GM13977 (cell line): ENCODE measurements at regions not wholly inside any gene's neighbourhood (a gene's known extent, or its start where the extent isn't known, plus 50 kb on each side); places are given as distances from the start of the nearest gene placed in this dataset.

Experiments
- DNase-seq: peaks from one replicate; pipeline ENCODE4 v3.0.0; 2012; ENCODE audit warnings: low spot score
- in situ Hi-C: fragments of 300-500 bp; cut with MboI; formaldehyde crosslinking; loops from one replicate; pipeline ENCODE4 v1.12.0; 2022; ENCODE audit warnings: low sequenced_read_pairs, low pct_unique_long_range_greater_than_20kb, mixed read lengths, inconsistent platforms; ENCODE audit not compliant: unreplicated experiment
- TF ChIP-seq, protein P1 (sequence below): IDR thresholded peaks from 2 replicates; pipeline ENCODE4 v1.5.1; 2012; ENCODE audit warnings: mild to moderate bottlenecking, control low read depth; ENCODE audit not compliant: insufficient read depth; ENCODE audit errors: extremely low read depth, missing control alignments

DNA sequence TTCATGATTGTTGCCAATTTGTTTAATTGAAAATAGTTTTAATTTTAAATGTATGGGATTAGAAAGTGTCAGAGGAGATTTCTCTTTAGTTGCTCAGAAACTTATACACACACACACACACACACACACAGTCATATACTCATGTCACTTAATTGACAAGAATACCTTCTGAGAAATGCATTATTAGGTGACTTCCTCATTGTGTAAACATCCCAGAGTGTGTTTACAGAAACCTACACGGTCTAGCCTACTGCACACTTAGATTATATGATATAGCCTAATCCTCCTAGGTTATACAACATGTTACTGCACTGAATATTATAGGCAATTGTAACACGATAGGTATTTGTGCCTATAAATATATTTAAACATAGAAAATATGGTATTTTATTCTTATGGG lies 1327.4 kb downstream of the FSTL5 start:
- in situ Hi-C loops = no loop called here
- TF ChIP-seq, protein P1, sequence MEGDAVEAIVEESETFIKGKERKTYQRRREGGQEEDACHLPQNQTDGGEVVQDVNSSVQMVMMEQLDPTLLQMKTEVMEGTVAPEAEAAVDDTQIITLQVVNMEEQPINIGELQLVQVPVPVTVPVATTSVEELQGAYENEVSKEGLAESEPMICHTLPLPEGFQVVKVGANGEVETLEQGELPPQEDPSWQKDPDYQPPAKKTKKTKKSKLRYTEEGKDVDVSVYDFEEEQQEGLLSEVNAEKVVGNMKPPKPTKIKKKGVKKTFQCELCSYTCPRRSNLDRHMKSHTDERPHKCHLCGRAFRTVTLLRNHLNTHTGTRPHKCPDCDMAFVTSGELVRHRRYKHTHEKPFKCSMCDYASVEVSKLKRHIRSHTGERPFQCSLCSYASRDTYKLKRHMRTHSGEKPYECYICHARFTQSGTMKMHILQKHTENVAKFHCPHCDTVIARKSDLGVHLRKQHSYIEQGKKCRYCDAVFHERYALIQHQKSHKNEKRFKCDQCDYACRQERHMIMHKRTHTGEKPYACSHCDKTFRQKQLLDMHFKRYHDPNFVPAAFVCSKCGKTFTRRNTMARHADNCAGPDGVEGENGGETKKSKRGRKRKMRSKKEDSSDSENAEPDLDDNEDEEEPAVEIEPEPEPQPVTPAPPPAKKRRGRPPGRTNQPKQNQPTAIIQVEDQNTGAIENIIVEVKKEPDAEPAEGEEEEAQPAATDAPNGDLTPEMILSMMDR = no peak
- DNase-seq = no peak

DNA sequence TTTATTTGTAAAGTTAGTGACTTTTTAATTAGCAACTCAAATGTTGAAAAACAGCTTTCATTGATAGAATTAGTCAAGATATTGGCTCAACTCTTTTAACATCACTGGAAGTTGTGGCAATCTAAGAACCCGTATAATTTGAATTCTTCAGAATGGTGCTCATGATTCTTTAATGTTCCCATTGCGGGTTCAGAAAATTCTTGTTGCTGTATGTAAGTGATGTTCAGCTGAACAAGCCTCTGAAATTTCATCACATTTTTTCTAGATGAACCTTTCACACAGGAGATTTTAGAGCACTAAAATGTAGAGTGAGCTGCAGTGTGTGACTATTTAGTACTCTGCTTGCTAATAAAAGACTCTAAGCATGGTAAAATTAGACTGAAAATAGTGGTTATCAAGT lies 1317.7 kb downstream of the FSTL5 start:
- TF ChIP-seq, protein P1 = no peak
- DNase-seq = no peak
- in situ Hi-C loops = no loop called here

DNA sequence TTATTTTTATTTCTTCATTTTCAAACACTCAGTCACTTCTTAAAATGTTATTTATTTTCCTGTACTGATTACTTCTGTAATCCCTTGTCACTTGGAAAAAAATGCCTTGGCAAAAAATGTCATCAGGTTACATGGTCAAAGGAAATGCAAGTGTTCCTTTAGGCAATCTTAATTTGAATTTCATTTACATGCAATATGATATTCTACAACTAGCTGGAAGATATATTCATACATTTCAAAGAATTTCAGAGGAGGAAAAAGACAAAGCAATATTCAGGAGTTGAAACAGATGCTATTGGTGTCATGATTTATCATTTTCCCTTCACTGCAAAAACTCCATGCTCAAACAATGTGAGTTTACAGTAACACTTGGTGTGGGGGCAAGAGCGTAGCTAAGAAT lies 1316.6 kb downstream of the FSTL5 start:
- TF ChIP-seq, protein P1 = no peak
- DNase-seq = no peak
- in situ Hi-C loops = no loop called here

DNA sequence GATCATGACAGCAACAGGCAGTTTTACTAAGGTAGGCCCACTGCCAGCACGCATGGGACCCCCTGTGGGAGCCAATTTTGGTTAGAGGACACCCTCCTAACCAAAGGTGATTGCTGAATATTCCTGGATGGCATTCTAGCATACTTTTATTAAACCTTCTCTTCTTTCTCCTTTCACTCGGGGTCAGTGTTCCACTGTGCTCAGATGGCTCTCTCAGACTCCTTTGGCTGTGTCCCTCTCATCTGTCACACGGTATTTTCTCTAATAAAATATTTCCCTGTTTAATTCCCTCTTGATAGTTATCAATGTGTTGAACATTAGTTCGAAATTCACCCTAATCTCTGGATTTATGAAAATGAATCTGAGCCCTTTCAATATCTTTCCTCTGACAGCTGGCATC lies 1315.3 kb downstream of the FSTL5 start:
- in situ Hi-C loops = no loop called here
- TF ChIP-seq, protein P1 = no peak
- no peak for DNase-seq

DNA sequence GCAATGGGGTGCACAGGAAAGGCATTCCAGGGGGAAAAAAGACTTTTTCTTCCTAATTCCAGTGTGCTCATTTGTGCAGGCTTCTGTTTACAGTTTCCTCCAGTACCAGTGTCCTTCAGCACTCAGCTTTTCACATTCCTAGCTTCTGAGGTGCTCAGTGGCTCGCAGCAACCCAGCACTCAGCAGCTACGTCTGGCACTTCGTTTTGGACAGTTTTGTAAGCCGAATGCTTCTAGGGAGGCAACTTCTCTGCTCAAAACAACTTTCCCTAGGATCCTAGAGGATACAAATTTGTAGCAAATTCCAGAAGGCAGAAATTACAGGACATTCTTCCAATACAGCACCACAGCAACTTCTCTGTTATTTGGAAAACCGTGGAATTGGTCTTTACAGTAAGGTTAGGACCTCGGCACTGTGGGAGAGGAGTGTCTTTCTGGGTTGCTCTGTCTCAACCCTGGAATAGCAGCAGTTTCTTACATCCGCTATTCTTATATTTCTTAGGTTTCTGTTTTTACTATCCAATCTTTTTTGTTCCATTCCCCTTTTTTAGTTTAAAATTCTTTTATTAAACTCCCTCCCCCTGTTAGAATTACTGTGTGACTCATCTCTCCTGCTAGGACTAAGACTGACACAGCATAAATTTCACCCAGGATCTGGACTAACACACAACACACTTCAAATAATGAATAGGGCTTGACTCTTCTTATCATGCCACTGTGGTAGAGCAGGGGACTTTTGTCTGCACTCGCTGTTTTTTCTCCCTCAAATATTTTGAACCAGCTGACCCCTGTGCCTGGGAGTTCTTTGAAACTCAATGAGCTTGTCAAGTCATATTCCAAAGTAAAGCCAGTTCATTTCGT lies 1314.7 kb downstream of the FSTL5 start:
- TF ChIP-seq, protein P1 = no peak
- in situ Hi-C loops = no loop called here
- DNase-seq = no peak

DNA sequence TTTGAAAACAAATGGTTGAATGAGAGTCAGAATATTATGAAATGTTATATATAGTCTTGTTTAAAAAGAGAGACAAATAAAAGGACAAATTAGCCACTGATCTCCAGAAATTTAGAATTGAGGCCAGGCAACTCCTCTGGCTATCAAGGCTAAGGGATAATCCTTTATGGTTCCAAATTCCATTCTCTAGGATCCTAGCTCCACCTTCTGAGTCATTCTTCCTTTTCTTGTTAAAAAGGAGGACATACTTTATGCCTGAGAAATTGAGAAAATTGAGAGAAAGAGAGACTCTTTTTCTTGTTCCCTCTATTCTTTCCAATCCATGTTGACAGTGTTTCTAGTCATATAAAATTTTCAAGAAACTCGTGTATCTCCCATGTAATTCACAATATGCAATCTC lies 1299.5 kb downstream of the FSTL5 start:
- in situ Hi-C loops = no loop called here
- TF ChIP-seq, protein P1 = no peak
- no peak for DNase-seq

DNA sequence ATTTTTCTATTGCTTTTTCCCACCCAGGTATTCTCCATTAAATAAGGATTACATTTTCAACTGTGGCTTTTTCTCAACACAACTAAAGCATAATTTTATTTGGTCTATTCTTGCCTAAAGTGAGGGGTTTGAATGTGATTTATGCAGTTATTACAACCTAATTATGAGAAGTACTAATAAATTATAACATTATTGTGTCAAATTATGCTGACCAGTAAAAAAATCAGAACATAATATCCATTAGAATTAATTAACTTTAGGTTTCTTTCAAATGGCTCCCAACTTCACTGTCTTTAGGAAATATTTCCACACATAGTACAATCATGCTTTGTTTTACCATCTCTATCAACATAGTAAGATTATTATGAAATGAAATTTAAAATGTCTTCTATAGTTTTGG lies 1293.9 kb downstream of the FSTL5 start:
- in situ Hi-C loops = no loop called here
- TF ChIP-seq, protein P1 = no peak
- no peak for DNase-seq
